ENCODE measurements at regions not wholly inside any gene's neighbourhood (a gene's known extent, or its start where the extent isn't known, plus 50 kb on each side); places are given as distances from the start of the nearest gene placed in this dataset.

DNA sequence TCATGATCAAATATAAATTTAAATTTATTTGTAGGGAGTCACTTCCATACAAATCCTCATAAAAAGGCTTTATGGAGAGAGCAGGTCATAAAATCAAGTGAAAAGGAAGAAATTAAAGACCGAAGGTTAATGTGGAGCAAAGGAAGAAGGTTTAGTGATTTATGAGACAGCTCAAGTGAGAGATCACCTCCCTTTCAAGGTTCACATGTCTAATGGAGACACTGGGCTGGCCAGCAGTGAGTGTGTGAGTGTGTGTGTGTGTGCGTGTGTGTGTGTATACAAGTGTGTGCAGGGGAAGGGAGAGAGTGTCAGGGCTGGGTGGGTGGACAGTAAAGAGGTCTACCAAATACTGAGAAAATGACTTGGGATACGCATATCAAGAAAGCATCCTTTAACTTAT lies 251.2 kb downstream of the FAT3 start (continued):
- TF ChIP-seq ZFP82 (CRISPR knock-in tag; IDR thresholded peaks at IDR 0.05; ENCODE audit: borderline replicate concordance), result no peak
- TF ChIP-seq ZNF614 (CRISPR knock-in tag; IDR thresholded peaks at IDR 0.05; ENCODE audit: borderline replicate concordance), result no peak
- TF ChIP-seq, protein P1, sequence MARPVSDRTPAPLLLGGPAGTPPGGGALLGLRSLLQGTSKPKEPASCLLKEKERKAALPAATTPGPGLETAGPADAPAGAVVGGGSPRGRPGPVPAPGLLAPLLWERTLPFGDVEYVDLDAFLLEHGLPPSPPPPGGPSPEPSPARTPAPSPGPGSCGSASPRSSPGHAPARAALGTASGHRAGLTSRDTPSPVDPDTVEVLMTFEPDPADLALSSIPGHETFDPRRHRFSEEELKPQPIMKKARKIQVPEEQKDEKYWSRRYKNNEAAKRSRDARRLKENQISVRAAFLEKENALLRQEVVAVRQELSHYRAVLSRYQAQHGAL (CRISPR knock-in tag; IDR thresholded peaks at IDR 0.05; ENCODE audit: not compliant biosample characterization), result no peak
- no peak for TF ChIP-seq ARNT2 (CRISPR knock-in tag; IDR thresholded peaks at IDR 0.05; ENCODE audit: low read depth)

DNA sequence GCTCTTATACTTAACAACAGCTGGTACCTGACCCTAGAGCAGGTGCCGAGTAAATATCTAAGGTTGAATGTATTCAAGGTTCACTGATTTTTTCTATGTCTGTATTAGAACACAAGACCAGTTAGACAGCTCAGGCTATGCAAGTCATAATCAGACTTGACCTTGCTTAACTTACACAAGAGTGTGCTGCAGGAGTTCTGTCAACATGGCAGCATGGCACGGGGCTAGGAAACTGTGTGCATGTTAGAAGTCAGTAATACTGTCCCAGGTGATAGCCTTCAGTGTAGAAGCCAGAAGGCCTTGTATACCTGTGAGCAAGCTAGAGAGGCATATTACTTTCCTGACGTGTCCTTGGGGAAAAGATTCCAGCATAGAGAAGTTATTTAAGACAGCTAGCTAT lies 253.1 kb downstream of the FAT3 start:
- no TSS peak for BruUV-seq (replicated peaks)
- ChIA-PET CTCF (ENCODE audit: low intra/inter-chr PET ratio, low total read pairs) (no interaction called here), POLR2A (no interaction called here)
- Histone ChIP-seq H2AFZ (ENCODE audit: low read length) (no peak overlapping the region), H3K9me3 (ENCODE audit: low read length) (no peaks in the 10 kb centered on the region), H3K4me2 (ENCODE audit: low read depth, low read length) (no peak overlapping the region), H3K9ac (ENCODE audit: insufficient read depth, low read depth, low read length) (no peak overlapping the region), H3K27ac (ENCODE audit: extremely low read length, insufficient read depth, low read length) (no peak overlapping the region), H3K79me2 (ENCODE audit: insufficient read depth, low read length) (no peaks in the 10 kb centered on the region), H3K4me3 (replicated peaks in 1 of 3; ENCODE audit: insufficient read depth in 1 of 3, low read depth in 2 of 3, low read length in 3 of 3) (no peak overlapping the region), H3K36me3 (replicated peaks in 1 of 2; ENCODE audit: control insufficient read depth in 1 of 2, insufficient read depth in 2 of 2, low read length in 2 of 2) (no peaks in the 10 kb centered on the region), H4K20me1 (ENCODE audit: insufficient read depth, low read length) (no peaks in the 10 kb centered on the region), H3K27me3 (ENCODE audit: control insufficient read depth in 1 of 2, insufficient read depth in 2 of 2, low read length in 2 of 2) (no peaks in the 10 kb centered on the region), H3K4me1 (ENCODE audit: insufficient read depth, low read length) (peaks cover 23% of the 10 kb centered on the region)
- no peak; the same call in 2 of the 3 replicates for ATAC-seq
- intact Hi-C loops (cut with micrococcal nuclease; ENCODE audit: unreplicated experiment), result no loop called here
- no peak for FAIRE-seq
- no peak for DNase-seq (ENCODE audit: low spot score)
- 10% methylated on average over 3 of the region's 3 CpGs for WGBS (ENCODE audit: low lambda C conversion rate)
- in situ Hi-C loops (cut with HindIII; ENCODE audit: extremely low pct_ligation_motif_present, low pct_unique_long_range_greater_than_20kb), result no loop called here
- TF ChIP-seq ZNF260 (CRISPR knock-in tag; IDR thresholded peaks at IDR 0.05; ENCODE audit: borderline replicate concordance, low read depth), result no peak
- no peak for TF ChIP-seq IKZF4 (CRISPR knock-in tag; IDR thresholded peaks at IDR 0.05; ENCODE audit: borderline replicate concordance, low read depth, not compliant biosample characterization)
- TF ChIP-seq, protein P2, sequence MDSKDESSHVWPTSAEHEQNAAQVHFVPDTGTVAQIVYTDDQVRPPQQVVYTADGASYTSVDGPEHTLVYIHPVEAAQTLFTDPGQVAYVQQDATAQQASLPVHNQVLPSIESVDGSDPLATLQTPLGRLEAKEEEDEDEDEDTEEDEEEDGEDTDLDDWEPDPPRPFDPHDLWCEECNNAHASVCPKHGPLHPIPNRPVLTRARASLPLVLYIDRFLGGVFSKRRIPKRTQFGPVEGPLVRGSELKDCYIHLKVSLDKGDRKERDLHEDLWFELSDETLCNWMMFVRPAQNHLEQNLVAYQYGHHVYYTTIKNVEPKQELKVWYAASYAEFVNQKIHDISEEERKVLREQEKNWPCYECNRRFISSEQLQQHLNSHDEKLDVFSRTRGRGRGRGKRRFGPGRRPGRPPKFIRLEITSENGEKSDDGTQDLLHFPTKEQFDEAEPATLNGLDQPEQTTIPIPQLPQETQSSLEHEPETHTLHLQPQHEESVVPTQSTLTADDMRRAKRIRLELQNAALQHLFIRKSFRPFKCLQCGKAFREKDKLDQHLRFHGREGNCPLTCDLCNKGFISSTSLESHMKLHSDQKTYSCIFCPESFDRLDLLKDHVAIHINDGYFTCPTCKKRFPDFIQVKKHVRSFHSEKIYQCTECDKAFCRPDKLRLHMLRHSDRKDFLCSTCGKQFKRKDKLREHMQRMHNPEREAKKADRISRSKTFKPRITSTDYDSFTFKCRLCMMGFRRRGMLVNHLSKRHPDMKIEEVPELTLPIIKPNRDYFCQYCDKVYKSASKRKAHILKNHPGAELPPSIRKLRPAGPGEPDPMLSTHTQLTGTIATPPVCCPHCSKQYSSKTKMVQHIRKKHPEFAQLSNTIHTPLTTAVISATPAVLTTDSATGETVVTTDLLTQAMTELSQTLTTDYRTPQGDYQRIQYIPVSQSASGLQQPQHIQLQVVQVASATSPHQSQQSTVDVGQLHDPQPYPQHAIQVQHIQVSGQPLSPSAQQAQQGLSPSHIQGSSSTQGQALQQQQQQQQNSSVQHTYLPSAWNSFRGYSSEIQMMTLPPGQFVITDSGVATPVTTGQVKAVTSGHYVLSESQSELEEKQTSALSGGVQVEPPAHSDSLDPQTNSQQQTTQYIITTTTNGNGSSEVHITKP (CRISPR knock-in tag; IDR thresholded peaks at IDR 0.05; ENCODE audit: low read depth), result no peak
- TF ChIP-seq ZNF253 (CRISPR knock-in tag; IDR thresholded peaks at IDR 0.05; ENCODE audit: borderline replicate concordance), result no peak
- 0 out of 2 replicates have a peak, but pooled peaks have one; percentile 9 for TF ChIP-seq FOXA3 (CRISPR knock-in tag; IDR thresholded peaks at IDR 0.05)
- TF ChIP-seq, protein P3, sequence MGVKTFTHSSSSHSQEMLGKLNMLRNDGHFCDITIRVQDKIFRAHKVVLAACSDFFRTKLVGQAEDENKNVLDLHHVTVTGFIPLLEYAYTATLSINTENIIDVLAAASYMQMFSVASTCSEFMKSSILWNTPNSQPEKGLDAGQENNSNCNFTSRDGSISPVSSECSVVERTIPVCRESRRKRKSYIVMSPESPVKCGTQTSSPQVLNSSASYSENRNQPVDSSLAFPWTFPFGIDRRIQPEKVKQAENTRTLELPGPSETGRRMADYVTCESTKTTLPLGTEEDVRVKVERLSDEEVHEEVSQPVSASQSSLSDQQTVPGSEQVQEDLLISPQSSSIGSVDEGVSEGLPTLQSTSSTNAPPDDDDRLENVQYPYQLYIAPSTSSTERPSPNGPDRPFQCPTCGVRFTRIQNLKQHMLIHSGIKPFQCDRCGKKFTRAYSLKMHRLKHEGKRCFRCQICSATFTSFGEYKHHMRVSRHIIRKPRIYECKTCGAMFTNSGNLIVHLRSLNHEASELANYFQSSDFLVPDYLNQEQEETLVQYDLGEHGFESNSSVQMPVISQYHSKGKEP (CRISPR knock-in tag; IDR thresholded peaks at IDR 0.05), result no peak
- TF ChIP-seq NFIB (CRISPR knock-in tag; IDR thresholded peaks at IDR 0.05; ENCODE audit: borderline replicate concordance), result no peak
- no peak for TF ChIP-seq ZNF207 (IDR thresholded peaks at IDR 0.05; ENCODE audit: borderline replicate concordance)
- TF ChIP-seq, protein P4, sequence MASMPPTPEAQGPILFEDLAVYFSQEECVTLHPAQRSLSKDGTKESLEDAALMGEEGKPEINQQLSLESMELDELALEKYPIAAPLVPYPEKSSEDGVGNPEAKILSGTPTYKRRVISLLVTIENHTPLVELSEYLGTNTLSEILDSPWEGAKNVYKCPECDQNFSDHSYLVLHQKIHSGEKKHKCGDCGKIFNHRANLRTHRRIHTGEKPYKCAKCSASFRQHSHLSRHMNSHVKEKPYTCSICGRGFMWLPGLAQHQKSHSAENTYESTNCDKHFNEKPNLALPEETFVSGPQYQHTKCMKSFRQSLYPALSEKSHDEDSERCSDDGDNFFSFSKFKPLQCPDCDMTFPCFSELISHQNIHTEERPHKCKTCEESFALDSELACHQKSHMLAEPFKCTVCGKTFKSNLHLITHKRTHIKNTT (CRISPR knock-in tag; IDR thresholded peaks at IDR 0.05), result no peak
- TF ChIP-seq, protein P5, sequence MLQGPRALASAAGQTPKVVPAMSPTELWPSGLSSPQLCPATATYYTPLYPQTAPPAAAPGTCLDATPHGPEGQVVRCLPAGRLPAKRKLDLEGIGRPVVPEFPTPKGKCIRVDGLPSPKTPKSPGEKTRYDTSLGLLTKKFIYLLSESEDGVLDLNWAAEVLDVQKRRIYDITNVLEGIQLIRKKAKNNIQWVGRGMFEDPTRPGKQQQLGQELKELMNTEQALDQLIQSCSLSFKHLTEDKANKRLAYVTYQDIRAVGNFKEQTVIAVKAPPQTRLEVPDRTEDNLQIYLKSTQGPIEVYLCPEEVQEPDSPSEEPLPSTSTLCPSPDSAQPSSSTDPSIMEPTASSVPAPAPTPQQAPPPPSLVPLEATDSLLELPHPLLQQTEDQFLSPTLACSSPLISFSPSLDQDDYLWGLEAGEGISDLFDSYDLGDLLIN (CRISPR knock-in tag; IDR thresholded peaks at IDR 0.05; ENCODE audit: borderline replicate concordance), result no peak
